Eye (tissue), 1 donor: ENCODE measurements at regions not wholly inside any gene's neighbourhood (a gene's known extent, or its start where the extent isn't known, plus 50 kb on each side); places are given as distances from the start of the nearest gene placed in this dataset.
A peak's percentile ranks its signal among the peaks of the same experiment; 100 is the strongest.
"Not testable (repeated sequence)": the region's sequence is repeated elsewhere in the genome, so short reads cannot be mapped to it uniquely, and the experiment has no call there.

ENCODE experiments used
- DNase-seq: peaks from one replicate; pipeline ENCODE4 v3.0.0-alpha.2; 2015

DNA sequence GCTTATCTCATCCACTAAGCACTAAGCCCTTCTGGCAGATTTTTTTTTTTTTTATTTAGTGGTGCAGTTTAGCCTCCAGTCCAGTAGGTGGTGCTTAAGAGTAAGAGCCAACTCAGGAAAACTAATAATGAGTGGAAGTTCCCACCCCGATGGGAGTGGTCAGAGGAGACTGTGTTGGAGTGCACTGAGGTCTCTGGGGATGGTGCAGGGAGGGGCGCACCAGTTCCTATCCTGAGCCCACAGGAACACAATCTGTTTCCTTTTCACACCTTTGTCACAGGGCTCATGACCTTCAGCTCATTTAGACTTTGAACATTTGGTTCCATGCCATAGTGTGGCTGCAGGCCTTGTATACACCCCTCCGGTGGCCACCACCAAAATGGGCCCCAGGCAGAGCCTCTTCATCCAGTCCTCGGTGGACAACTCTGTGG lies 367.4 kb downstream of the SPRY2 start:
- no peak for DNase-seq

DNA sequence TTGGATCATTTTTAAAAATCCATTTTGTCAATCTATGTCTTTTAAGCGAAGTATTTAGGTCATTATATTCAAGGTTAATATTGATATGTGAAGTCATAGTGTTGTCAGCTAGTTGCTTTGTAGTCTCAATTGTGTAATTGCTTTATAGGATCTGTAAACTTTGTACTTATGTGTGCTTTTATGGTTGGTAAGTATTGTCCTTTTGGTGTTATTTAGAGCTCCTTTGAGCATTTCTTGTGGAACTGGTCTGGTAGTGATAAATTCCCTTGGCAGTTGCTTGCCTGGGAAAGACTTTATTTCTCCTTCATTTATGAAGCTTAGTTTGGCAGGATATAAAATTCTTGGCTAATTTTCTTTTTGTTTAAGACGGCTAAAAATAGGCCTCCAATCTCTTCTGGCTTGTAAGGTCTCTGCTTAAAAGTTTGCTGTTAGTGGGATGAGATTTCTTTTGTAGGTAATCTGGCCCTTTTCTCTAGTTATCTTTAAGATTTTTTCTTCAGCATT lies 368.8 kb downstream of the SPRY2 start:
- no peak for DNase-seq

DNA sequence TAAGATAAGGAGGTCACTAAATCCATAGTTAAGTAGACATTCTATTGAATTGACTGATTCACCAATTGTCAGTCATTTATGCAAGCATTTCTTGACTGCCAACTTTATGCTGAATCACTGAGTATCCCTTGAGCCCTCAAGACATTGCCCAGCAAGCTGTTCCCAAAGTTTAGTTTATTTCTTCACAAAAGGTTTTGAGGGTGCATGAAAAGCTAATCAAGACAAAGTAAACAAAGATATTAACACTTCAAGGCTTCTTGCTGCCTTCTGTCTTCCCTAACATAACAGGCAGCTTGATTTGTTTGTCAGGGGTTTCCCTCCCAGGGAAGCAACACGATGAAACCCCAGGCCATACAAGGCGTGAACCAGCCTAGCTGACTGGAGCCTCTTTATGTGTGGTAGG lies 374.4 kb downstream of the SPRY2 start:
- DNase-seq = no peak

DNA sequence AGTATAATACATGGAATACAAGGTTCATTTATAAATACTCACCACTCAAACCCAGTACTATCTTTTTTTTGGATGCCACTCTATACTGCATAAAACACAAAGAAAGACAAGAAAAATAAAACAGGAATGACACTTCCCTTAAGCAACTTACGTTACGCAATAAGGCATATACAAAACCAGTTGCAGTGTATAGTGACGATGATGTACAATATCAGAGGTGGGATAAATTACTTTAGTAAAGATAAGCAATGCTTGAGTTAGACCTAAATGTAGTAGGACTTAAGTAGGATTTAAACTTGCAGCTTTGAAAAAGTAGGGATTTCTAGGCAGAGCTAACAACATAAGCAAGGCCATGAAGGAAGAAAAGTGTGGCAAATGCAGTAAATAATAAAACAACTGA lies 374.9 kb downstream of the SPRY2 start:
- no peak for DNase-seq

DNA sequence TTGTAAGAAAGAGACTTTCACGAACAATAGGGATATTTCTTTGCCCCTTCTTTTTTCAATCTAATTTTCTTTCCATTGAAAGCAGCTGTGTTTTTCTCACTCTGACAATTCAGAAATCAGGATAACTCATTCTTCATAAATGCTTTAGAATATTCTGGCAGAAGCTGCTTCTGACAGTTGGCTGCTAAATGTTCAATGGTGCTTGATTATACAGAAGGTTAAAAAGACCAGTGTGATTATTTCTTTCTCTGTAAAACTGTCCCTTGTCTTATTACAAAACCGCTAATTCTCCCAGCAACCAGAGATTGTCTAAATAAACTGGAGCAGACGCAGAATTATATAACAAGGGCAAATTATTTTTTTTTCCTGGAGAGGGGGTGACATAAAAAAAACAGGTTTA lies 394.4 kb downstream of the SPRY2 start:
- no peak for DNase-seq

DNA sequence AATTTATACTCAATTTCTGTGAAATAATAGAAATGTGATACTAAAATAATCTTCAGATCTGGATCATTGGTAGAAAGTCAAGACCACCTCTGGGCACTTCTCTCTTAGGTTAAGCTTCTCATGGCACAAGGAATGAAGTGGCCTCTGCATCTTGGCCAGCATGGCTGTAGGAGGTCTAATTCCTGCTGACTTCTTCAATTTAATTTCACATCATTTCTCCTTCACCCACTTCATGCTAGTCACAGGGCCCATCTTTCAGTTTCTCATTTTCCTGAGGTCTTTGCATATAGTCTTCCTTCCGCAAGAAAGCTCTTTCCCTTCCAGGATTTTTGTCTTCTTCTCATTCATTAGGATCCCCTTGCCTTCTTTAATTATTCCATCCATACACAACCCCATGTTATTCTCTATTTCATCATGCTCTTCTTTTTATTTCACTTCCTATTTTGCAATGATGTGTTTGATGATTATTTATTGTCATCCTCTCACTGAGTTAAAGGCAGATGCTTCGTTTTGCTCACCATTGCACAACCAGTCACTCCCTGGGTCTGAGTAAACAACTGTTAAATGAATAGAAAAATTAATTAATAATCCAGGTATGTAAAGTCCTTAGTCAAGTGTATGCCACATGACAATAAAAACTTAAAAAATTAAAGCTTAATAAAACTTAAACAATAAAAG lies 397.4 kb downstream of the SPRY2 start:
- DNase-seq = no peak

DNA sequence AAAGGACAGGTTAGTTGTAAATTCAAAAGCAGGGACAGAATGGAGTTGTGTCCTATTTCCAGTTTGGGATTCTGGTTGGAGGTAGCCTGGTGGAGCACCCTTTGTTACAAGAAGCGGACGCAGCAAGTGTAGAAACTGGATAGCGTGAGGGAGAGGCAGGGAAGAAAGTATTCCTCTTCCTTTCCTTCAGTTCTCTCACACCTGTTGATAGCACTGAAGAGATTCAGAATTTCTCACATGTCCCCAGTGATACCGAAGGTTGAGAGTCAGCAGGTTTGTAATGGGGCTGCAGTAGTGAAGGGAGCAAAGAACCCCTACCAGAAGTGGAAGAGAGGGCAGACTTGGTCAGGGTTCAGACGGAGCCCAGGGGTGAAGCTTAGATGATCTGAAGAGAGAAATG lies 399.2 kb downstream of the SPRY2 start:
- no peak for DNase-seq

DNA sequence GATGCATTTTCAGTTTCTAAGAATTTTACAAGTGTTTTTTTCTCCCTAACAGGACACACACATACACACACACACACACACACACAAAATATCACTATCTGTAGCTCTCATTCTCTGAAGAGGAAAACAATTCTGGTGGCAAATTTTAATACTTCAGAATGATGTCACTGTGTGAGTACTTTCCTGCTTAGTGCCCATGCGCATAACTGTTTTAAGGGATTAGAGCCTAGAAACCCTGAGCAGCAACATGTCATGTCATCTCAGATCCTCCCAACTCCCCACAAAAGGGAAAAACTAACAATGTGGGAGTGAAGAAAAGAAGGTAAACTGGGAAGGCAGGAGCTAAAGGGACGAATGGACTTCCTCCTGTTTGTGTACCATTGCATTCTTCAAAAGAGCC lies 401.2 kb downstream of the SPRY2 start:
- no peak for DNase-seq

DNA sequence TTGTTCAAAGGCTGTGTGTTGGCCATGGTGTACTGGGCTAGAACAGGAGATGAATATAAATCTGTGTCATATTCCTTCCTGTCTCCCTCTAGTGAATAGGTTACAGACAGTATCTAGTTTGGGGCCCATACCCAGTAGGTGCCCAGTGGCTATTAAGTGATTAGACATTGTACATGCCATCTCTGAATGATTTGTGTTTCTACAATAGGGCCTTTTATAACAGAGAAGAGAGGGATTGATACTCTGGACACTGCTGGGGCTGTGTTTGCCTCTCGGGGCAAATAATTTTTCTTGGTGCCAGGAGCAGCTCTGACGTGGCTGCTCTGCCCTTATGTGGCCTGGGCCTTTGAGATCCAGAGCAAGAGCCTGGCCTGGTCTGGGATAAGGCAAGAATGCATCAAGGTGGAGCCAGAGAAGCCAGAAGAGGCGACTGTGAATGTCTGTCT lies 403.1 kb downstream of the SPRY2 start:
- no peak for DNase-seq

DNA sequence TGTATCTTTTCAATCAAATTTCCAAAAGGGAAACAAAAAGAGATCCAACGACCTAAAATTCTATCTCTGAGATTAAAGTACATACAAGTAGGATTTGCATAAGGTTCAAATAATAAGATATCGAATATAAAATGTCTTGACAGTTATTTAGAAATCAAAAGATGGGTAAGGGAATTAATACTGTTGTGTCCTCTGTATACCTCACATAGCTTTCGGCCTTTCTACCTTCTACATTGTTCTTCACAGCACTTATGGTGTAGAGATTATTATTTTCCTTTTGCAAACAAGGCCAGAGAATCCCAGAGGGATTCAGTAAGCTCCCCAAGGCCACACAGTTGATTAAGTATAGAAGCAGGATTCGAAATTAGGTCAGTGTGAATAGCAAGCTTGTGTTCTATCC lies 403.6 kb downstream of the SPRY2 start:
- DNase-seq = no peak

DNA sequence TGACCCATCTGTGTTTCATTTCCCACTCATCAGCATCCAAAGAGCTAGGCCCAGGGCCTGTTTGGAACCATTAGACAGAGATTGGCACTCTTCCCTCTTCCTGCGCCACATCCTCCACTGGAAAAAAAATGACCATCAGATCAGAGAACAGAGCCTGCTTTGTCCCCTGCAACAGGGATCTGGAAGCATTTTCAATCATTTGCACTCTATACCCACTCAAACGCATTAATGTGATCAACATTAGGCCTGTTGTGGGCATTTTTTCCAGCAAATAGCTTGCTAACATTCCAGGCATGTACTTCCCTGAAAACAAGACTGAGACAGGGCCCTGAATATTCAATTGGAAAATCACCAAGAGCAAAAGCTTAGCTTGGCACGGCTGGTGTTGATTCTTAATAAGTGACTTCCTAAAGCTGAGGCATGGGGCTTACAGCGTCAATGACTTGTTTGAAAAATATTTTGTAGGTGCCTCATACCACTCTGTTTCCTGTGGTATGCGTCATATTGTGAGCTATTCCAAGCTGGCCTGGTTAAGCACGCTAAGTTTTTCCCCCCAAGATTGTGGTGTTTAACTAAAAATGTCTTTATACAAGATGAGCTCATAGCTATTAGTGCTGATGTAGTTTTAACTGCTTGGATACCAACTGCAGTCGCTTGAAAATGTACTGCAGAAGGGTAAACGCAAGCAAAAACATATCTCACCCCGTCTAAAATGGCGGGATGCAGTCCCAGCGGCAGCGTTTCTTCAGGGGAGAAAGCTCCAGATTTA lies 404.4 kb downstream of the SPRY2 start:
- DNase-seq = peak; percentile 74

DNA sequence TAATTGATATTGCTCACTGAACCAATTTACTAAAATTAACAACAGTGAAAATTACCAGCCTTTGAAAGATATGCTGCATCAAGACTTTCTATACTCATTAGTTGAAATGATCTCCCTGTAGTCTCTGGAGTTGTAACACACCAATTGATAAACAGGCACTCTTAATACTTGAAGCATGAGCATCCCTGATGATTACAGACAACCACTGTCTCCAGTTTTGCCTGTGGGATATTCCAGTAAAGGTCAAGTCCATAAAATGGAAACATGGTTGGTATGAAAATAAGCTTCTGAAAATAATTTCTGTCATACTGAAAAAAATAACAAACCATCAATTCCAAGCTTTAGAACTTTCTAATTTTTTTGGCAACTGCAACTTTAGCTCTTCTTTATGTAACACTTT lies 405.8 kb downstream of the SPRY2 start:
- DNase-seq = no peak

DNA sequence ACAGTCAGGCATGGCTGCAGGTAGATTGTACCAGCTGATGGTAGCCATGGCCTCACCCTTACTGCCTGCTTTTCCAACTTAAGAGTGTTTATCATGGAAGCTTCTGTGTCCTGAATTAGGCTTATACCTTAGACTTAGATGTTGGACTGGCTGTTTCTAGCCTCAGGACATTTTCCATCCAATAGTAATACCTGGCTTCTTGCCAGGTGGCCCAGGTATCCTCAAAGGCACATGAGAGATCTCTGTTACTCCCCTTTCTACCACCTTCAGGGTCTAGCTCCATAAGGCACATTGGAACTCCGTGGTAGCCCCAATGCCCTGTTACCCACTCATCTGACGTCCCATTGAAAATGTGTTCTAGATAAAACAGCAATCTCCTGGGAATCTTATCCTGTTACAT lies 407.5 kb downstream of the SPRY2 start:
- no peak for DNase-seq

DNA sequence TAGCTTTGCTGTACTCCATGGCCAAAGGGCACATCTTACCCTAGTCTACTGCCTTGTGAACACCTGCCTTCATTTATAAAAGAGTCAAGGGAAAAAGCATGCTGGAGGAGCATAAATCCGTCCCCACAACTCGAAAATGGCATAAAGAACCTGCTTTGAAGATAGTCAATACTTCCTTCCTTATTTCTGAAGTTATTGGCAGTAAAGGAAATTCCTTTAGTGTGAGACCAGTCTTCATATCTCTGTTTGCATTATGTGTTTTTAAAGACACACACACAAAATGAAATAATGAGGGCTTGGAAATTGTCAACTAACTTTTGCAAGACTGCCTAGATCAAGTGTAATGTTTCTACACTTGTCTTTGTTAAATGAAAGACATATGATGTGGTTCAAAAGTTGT lies 408.4 kb downstream of the SPRY2 start:
- no peak for DNase-seq

DNA sequence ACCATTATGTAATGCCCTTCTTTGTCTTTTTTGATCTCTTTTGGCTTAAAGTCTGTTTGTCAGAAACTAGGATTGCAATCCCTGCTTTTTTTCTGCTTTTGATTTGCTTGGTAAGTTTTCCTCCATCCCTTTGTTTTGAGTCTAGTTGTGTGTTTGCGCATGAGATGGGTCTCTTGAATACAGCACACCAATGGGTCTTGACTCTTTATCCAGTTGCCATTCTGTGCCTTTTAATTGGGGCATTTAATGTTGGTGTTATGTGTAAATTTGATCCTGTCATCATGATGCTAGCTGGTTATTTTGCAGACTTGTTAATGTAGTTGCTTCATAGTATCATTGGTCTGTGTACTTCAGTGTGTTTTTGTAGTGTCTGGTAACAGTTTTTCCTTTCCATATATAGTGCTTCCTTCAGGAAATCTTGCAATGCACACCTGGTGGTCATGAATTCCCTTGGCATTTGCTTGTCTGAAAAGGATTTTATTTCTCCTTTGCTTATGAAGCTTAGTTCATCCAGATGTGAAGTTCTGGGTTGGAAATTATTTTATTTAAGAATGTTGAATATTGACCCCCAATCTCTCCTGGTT lies 416.9 kb downstream of the SPRY2 start:
- not testable (repeated sequence) for DNase-seq

DNA sequence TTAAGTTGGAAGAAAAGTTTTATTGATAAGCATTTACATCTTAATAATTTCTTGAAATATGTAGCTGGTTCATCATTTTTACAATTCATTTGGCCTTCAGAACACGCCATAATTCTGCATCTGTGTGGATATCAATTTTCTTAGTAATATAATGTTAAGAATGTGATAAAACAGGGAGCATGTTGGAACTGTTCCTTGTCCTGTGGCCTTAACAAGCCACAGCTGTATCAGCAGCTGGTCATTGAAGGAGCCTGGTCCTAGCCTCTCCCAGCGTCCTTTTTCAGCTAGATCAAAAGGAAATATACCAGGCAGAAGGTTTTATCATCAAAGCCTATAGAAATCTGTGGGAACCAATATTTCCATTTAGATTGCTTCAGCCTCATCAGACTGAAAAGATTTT lies 421.8 kb downstream of the SPRY2 start:
- no peak for DNase-seq

DNA sequence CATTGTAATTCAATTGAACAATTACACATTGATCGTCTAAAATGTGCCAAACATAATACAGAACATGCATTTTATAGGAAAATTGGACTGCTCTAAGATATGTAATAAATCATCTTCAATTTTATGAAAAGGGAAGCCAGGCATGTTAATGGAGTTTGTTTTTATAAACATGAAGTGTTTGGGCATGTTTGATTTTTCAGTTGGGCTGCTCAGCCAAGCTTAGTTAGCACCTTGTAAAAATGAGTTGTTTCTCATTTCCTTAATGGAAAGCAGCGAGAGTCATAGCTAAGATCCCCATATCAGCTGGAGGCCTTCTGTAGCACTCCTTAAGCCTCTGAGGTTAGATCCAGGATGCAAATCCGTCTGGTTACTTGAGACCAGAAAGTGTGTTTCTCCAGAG lies 422.3 kb downstream of the SPRY2 start:
- DNase-seq = no peak

DNA sequence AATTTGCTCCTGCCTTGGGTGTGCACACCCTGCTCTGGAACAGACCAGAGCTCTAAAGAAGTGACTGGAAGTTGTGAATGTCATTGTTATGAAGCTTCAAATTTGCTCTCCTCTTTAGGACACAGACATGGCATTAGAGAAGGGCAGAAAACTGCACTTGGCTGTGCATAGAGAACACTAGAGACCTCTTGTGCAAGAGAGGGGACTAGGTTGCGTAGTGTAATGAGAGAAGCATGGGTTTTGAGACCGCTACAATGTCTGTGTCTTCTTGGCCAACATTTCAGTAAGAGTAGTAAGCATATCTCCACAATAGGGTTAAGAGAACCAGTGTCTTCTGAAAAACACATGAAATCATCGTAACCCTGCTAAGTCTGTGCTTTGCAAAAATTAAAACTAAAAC lies 423.3 kb downstream of the SPRY2 start:
- no peak for DNase-seq

DNA sequence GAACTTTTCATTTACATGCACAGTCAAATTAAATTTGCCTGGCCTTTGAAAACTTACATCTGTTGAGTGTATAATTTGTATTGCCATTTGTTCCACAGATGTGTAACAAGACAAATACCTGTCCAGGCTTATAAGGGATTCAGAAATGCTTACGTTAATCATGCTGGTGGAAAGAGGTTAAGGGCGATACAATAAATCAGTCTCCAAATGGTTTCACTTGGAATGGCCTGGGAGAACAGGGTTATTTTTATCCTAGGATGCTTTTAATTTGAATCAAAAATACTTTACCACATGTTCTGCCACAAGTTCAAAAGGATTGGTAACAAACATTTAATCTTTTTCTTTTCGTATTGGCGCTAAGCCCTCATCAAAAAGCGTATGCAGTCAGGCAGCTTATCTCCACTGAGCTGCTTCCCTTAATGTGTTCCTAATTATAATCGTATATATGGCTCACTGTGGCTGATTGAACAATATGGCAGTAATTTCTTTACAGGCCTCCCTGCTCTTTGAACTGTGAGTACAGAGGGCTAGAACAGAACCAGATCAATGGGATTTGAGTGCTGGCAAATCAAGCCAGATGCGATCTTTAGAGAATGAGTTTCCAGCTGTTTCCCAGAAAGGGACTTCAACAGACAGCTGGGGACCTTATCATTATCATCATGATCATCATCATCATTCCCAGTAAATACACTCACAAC lies 425.7 kb downstream of the SPRY2 start:
- DNase-seq = peak; percentile 67

DNA sequence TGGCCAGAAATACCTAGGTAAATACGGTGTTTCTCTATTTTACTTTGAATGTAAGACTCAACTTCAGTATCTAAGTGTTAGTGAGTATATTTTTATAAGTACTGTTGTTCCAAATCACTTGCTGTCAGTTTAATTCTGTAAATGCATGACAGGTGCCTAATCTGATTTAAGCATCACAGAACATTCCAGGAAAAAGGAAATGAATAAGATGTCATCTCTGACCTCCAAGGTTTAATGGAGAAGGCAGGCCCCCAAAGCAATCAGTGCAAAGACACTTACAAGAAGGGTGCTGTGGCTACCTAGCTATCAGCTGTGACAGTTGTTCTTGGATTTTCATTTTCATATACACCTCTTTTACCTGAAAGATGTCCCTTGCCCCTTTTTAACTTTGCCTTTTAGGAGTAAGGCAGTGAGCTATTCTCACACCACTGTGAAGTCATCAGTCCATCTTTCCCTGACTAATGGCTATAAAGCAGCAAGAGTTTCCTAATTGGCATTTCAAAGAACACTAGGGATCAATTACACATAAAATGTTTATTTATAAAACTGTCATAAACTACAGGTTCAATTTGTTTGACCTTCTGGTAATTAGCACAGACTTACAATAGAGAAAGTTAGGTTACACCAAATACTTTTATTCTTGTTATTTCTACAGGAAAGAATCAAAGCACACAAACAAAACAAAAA lies 427.6 kb downstream of the SPRY2 start:
- no peak for DNase-seq

DNA sequence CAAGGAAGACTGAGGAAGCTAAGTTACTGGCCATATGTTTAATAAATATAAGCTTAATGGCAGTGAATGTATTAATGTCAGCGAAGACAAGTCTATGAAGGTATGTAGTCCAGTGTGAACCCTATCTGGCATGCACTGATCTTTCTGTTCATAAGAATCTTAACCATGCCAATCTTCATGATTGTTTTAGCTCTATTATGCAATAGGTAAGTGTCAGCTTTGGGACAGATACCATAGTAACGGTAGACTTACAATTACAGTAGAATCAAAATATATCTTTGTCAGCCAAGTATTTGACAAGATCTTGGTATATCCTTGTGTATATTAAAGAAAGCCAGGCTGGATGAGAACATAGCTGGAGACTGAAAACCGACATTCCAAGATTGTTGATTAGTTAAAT lies 428.5 kb downstream of the SPRY2 start:
- no peak for DNase-seq

DNA sequence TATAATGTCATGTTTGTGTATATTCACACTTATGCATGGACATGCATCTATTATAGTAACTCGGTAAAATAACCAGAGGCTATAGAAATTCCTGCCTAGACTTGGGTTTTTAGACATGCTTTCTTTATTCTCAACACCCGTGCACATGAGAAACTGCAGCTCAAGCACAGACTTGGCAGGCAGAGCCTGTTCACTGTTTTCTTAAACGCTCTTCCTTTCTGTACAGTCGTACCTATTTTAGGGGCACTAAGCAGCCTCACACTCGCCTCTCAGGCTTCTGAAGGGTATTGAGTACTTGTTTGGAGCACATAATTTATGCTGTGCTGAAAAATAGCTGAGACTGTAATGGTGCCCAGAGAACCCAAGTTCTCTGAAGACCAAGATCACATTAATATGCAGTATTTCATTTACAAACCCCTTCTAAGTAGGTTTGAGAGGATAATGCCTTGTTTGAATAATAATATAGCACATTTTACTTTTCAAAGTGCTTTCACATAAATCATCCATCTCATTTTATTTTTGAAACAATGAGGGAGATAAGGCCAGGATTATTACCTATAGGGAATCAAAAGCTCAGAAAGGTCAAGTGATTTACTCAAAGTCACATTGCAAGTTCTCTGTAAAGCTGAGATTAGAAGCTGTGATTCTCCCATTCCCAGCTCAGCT lies 429.9 kb downstream of the SPRY2 start:
- DNase-seq = no peak
